ENCODE measurements at regions not wholly inside any gene's neighbourhood (a gene's known extent, or its start where the extent isn't known, plus 50 kb on each side); places are given as distances from the start of the nearest gene placed in this dataset.

GRCh38 chrX:109826954-109827708 lies 94.1 kb upstream of the ACSL4 start:
- TF ChIP-seq CTCF (IDR thresholded peaks at IDR 0.05): no peak
- WGBS (ENCODE audit: insufficient coverage): no CpG with 5 or more reads among the region's 1 CpG
- H3K27me3 ChIP-seq (ENCODE audit: control insufficient read depth, insufficient read depth, low read length): no peaks in the 10 kb centered on the region
- intact Hi-C loops (cut with micrococcal nuclease): no loop called here
- H3K9me3 ChIP-seq (ENCODE audit: control insufficient read depth, insufficient read depth, low read length): no peaks in the 10 kb centered on the region
- Mint-ChIP-seq H3K4me1 (no peaks in the 10 kb centered on the region), H3K36me3 (no peaks in the 10 kb centered on the region), H3K27me3 (ENCODE audit: low read depth in 2 of 2) (peaks cover under 1 to 5% of the 10 kb centered on the region in 2 donors), H3K9me3 (no peaks in the 10 kb centered on the region), H3K27ac (no peak overlapping the region), H3K4me3 (no peak overlapping the region)
- DNase-seq (no peak), ATAC-seq (no peak)
- H3K27ac ChIP-seq (ENCODE audit: low read length): no peak overlapping the region
- no peak overlapping the region for H3K4me3 ChIP-seq (ENCODE audit: low read length)
- no peaks in the 10 kb centered on the region for H3K4me1 ChIP-seq (ENCODE audit: control insufficient read depth, insufficient read depth, low read length)
- no peaks in the 10 kb centered on the region for H3K36me3 ChIP-seq (ENCODE audit: control insufficient read depth, insufficient read depth, low read length)

GRCh38 chrX:109827772-109828171 lies 94.7 kb upstream of the ACSL4 start:
- Histone ChIP-seq H3K9me3 (ENCODE audit: control insufficient read depth, insufficient read depth, low read length) (no peaks in the 10 kb centered on the region), H3K4me3 (ENCODE audit: low read length) (no peak overlapping the region), H3K27ac (ENCODE audit: low read length) (no peak overlapping the region), H3K4me1 (ENCODE audit: control insufficient read depth, insufficient read depth, low read length) (no peaks in the 10 kb centered on the region), H3K36me3 (ENCODE audit: control insufficient read depth, insufficient read depth, low read length) (no peaks in the 10 kb centered on the region), H3K27me3 (ENCODE audit: control insufficient read depth, insufficient read depth, low read length) (no peaks in the 10 kb centered on the region)
- H3K4me3 Mint-ChIP-seq: no peak overlapping the region
- 100% methylated on average over 3 of the region's 4 CpGs for WGBS (ENCODE audit: insufficient coverage)
- no peaks in the 10 kb centered on the region for H3K9me3 Mint-ChIP-seq
- no peak for ATAC-seq
- no peak overlapping the region for H3K27ac Mint-ChIP-seq
- TF ChIP-seq CTCF (IDR thresholded peaks at IDR 0.05): no peak
- no peak for DNase-seq
- intact Hi-C loops (cut with micrococcal nuclease): no loop called here
- H3K27me3 Mint-ChIP-seq (ENCODE audit: low read depth in 2 of 2): peaks cover 5 to 7% of the 10 kb centered on the region in 2 donors
- H3K36me3 Mint-ChIP-seq: no peaks in the 10 kb centered on the region
- H3K4me1 Mint-ChIP-seq: no peaks in the 10 kb centered on the region

DNA sequence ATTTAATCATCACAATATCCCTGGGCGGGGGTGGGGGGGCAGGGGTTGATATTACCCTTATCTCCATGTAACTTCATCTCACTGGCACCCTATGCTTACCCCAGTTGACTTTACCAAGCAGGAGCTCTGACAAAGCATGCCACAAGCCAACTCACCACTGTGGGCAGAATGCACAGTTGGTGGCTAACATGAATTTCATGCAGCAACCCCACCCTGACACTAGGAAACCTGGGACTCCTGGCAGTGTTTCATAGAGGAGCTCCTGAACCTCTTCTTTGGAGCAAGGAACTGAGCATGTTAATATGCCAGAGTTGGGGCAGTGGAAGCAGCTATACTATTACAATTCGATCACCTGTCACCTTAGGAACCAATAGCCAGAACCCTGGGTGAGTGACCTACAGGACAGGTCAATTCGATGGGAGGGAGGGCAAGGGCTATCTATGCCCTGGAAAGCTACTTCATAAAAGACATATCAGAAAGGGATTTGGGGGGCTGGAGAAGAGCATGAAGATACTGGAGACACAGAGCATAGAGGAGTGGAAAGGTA lies 97.2 kb upstream of the ACSL4 start:
- no peaks in the 10 kb centered on the region for H3K4me1 Mint-ChIP-seq
- no peak for TF ChIP-seq CTCF (IDR thresholded peaks at IDR 0.05)
- H3K9me3 ChIP-seq (ENCODE audit: control insufficient read depth, insufficient read depth, low read length): no peaks in the 10 kb centered on the region
- no peak overlapping the region for H3K4me3 ChIP-seq (ENCODE audit: low read length)
- DNase-seq (no peak), ATAC-seq (no peak)
- peaks cover 5 to 15% of the 10 kb centered on the region in 2 donors for H3K27me3 Mint-ChIP-seq (ENCODE audit: low read depth in 2 of 2)
- intact Hi-C loops (cut with micrococcal nuclease): no loop called here
- H3K27me3 ChIP-seq (ENCODE audit: control insufficient read depth, insufficient read depth, low read length): no peaks in the 10 kb centered on the region
- H3K4me3 Mint-ChIP-seq: no peak overlapping the region
- no peak overlapping the region for H3K27ac Mint-ChIP-seq
- no peak overlapping the region for H3K27ac ChIP-seq (ENCODE audit: low read length)
- no peaks in the 10 kb centered on the region for H3K36me3 Mint-ChIP-seq
- H3K36me3 ChIP-seq (ENCODE audit: control insufficient read depth, insufficient read depth, low read length): no peaks in the 10 kb centered on the region
- no peaks in the 10 kb centered on the region for H3K4me1 ChIP-seq (ENCODE audit: control insufficient read depth, insufficient read depth, low read length)
- H3K9me3 Mint-ChIP-seq: no peaks in the 10 kb centered on the region
- WGBS (ENCODE audit: insufficient coverage): 100% methylated on average over 2 of the region's 3 CpGs
